Panc1 (cell line): ENCODE measurements at regions not wholly inside any gene's neighbourhood (a gene's known extent, or its start where the extent isn't known, plus 50 kb on each side); places are given as distances from the start of the nearest gene placed in this dataset.

Source experiments
- POLR2AphosphoS5 ChIP-seq: IDR thresholded peaks from 2 replicates; pipeline ENCODE4 v1.6.1; 2012; ENCODE audit warnings: mild to moderate bottlenecking, low read depth, low read length, moderate library complexity
- TCF7L2 ChIP-seq: IDR thresholded peaks from 2 replicates; pipeline ENCODE4 v1.6.1; 2011; ENCODE audit warnings: mild to moderate bottlenecking, low read depth, low read length, inconsistent platforms
- TF ChIP-seq, protein P1 (sequence below): fragments of 450-650 bp; IDR thresholded peaks from 2 replicates; pipeline ENCODE4 v1.5.1; 2017; ENCODE audit warnings: mild to moderate bottlenecking
- TF ChIP-seq, protein P2 (sequence below), 2 experiments: IDR thresholded peaks; 2 replicates each; pipeline ENCODE4 v1.6.1; 2011 to 2012; ENCODE audit warnings: low read depth in 2 of 2, control low read depth in 1 of 2, low read length in 1 of 2, mild to moderate bottlenecking in 1 of 2, moderate library complexity in 1 of 2; ENCODE audit not compliant: insufficient read depth in 1 of 2

- no peak for TF ChIP-seq POLR2AphosphoS5
- TF ChIP-seq, protein P1, sequence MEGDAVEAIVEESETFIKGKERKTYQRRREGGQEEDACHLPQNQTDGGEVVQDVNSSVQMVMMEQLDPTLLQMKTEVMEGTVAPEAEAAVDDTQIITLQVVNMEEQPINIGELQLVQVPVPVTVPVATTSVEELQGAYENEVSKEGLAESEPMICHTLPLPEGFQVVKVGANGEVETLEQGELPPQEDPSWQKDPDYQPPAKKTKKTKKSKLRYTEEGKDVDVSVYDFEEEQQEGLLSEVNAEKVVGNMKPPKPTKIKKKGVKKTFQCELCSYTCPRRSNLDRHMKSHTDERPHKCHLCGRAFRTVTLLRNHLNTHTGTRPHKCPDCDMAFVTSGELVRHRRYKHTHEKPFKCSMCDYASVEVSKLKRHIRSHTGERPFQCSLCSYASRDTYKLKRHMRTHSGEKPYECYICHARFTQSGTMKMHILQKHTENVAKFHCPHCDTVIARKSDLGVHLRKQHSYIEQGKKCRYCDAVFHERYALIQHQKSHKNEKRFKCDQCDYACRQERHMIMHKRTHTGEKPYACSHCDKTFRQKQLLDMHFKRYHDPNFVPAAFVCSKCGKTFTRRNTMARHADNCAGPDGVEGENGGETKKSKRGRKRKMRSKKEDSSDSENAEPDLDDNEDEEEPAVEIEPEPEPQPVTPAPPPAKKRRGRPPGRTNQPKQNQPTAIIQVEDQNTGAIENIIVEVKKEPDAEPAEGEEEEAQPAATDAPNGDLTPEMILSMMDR: no peak
- no peak for TF ChIP-seq TCF7L2
- TF ChIP-seq, protein P2, sequence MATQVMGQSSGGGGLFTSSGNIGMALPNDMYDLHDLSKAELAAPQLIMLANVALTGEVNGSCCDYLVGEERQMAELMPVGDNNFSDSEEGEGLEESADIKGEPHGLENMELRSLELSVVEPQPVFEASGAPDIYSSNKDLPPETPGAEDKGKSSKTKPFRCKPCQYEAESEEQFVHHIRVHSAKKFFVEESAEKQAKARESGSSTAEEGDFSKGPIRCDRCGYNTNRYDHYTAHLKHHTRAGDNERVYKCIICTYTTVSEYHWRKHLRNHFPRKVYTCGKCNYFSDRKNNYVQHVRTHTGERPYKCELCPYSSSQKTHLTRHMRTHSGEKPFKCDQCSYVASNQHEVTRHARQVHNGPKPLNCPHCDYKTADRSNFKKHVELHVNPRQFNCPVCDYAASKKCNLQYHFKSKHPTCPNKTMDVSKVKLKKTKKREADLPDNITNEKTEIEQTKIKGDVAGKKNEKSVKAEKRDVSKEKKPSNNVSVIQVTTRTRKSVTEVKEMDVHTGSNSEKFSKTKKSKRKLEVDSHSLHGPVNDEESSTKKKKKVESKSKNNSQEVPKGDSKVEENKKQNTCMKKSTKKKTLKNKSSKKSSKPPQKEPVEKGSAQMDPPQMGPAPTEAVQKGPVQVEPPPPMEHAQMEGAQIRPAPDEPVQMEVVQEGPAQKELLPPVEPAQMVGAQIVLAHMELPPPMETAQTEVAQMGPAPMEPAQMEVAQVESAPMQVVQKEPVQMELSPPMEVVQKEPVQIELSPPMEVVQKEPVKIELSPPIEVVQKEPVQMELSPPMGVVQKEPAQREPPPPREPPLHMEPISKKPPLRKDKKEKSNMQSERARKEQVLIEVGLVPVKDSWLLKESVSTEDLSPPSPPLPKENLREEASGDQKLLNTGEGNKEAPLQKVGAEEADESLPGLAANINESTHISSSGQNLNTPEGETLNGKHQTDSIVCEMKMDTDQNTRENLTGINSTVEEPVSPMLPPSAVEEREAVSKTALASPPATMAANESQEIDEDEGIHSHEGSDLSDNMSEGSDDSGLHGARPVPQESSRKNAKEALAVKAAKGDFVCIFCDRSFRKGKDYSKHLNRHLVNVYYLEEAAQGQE (IDR thresholded peaks at IDR 0.05; ENCODE audit: insufficient read depth in 1 of 2, low read depth in 2 of 2, low read length in 1 of 2): no peak
Observed at GRCh38 chr14:99338313-99338712, 66.3 kb upstream of the BCL11B start.
